NCI-H1436 (cell line): ENCODE measurements at regions not wholly inside any gene's neighbourhood (a gene's known extent, or its start where the extent isn't known, plus 50 kb on each side); places are given as distances from the start of the nearest gene placed in this dataset.

Experiments used
- DNase-seq: peaks from one replicate; lab custom pipeline; 2025; lab: John Stamatoyannopoulos, UW

DNA sequence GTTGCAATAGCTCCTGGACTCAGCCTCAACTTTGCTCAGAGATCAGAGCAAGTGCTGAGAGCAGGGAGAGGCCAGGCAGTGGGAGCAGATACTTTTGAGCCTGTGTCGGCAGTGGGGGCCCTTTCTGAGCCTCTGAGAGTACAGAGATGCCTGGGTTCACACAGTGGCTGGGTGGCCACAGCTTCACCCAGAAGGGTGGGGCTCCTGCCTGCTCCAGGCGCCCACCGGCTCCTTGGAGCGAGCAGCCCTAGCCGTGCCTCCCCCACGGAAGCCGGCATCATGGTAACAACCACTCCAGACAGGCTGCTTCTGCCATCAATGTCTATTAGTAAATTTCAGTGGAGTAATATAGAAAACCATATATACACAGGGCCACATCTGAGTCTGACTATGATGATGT, 619.2 kb upstream of the SETBP1 start:
- no peak for DNase-seq

DNA sequence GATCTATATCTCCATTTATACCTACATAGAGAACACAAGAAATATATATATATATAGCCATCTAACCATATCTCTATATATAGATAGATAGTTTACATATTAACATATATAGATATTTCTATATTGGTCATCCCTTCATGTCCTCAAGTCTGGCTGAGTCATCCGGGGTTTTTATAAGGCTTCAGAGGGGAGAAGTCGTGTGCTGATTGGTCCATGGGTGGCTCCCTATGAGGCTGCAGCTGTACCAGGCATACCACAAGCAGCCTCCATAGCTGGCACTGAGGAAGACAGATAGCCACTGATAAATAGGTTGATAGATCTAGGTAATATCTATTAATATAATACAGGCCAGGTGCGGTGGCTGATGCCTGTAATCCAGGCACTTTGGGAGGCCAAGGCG, 618.3 kb upstream of the SETBP1 start:
- no peak for DNase-seq

DNA sequence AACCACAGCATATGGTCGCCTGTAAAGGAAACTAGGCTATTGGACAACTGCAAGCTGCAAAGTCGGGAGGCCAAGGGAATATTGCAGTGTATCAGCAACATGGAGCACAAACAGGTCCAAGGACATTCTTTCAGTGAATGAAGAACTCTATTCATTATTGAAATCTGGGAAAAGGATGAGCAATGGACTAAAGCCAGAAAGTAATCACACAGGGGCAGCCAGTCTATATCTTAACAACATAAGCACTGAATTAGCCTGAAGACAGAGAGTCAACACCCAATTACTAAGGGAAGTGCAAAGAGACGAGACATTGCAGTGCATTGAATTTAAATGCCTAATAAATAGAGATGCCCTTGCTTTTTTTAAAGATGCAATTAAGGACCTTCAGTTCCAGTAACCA, 615.5 kb upstream of the SETBP1 start:
- no peak for DNase-seq

DNA sequence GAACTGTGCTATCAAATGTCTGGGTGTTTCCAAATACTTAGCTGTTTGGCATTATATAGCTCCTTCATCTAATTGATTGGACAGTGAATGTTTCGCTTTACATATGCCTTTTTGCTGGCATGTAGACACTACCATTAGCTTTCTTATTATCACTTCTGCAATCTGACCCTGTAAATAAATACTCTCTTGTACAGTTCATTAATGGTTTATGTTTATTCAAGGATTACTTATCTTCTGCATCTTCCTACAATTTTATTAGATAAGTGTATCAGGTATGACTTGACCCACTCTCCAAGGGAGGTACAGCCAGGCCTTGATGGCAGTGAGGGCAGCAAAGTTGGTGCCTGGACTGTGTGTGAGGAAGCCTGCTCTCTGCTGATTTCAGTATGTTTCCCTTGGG, 614.1 kb upstream of the SETBP1 start:
- DNase-seq: no peak

DNA sequence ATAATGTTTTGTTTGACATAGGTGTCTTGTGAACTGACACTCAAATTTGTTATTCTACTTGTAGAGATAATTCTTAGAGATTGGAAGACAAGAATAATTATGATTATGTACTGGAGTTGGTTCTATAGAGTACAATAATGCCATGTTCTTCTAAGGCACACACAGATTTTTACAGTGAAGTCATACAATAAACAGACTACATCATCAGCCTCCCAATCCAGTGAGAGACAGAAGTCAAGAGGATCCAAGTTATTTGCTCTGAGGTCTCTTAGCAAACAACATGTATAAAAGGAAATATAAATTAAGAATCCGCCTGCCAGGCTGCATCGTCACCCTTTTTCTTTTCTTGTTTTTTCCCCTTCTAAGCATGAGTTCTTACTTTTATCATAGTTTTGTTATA, 613.5 kb upstream of the SETBP1 start:
- DNase-seq: no peak

DNA sequence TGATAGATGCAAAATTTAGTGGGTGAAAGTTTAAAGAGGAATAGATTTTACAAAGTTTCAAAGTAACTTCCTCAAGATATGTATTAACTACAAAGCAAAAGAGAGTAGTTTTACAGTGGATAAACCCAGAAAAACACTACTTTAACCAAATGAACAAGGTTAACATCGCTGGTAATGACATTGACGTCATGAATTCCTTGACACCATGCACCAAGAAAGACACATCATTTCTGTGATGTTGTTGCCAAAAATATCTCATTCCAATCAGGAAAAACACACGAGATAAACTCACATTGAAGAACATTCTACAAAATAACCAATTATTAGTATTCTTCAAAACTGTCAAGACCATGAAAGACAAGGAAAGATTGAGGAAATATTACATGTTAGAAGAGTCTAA, 605.6 kb upstream of the SETBP1 start:
- DNase-seq: no peak

DNA sequence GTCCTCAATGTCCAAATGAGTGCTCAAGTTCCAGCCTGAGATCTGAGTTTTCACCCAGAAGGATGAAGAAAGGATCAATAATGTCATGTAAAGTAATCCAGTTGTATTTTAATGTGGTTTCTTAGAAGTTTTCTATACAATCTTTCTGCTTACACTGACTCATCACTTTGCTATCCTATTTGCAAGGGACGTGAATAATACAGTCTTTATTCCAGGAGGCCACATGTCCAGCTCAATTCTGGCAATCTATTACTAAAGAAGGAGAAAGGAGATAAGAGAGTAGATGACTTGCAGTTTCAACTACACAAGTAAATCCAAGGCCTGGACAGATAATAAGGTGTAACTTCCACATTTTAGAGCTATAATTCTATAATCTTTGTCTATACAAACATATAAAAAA, 601.1 kb upstream of the SETBP1 start:
- DNase-seq: no peak

DNA sequence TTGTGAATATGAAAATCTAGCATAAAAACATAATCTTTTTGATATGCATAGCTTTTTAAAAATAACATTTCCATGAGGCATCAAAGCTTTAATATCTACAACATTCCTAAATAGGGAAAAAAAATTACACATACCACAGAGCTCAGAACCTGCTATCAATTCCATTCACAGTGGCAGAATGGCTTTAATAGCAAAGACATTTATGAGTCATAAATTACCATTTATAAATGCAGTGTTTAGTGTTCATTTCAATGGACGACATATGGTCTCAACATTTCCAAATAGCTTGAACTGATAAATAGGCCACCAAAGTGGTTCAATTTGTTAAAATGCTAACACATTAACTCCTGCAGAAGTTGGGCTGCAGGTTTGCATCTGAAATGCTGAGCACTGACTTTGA, 600.6 kb upstream of the SETBP1 start:
- DNase-seq: no peak

DNA sequence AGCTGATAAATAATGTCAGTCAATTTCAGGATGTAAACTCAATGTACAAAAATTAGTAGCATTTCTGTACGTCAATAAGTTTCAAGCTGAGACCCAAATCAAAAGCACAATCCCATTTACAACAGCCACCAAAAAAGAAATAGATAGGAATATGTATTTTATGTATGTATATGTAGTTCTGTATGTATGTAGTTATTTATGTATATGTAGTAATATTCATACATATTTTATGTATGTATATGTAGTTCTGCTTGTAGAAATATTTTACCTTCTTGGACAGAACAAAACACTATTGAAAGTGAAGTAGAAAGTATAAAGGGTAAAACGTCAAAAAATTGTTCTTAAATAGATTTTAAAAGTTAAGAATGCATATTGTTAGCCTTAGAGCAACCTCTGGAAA, 591.0 kb upstream of the SETBP1 start:
- no peak for DNase-seq

DNA sequence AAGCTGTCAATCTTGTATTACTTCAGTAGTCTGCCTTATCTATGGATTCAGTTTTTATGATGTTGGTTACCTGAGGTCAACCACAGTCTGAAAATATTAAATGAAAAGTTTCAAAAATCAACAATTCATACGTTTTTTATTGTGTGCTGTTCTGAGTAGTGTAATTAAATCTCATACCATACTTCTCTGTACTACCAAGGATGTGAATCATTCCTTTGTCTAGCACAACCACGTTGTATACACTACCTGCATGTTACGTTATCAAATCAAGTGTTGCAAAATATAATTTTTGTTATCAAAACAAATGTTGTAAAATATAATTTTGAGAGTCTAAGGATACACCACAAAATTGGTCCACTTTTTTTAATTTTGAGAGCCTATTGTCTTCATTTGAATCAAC, 590.2 kb upstream of the SETBP1 start:
- DNase-seq: no peak

DNA sequence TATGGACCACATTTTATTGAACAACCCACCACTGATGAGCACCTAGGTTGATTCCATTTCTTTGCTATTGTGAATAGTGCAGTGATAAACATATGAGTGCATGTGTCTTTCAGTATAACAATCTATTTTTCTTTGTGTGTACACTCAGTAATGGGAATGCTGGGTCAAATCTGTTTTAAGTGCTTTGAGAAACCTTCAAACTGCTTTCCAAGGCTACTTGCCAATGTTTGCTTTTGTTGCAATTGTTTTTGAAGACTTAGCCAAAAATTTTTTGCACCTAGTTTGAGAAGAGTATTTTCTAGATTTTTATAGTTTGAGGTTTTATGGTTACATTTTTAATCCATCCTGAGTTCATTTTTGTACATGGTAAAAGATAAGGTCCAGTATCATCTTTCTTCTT, 587.4 kb upstream of the SETBP1 start:
- DNase-seq: no peak

DNA sequence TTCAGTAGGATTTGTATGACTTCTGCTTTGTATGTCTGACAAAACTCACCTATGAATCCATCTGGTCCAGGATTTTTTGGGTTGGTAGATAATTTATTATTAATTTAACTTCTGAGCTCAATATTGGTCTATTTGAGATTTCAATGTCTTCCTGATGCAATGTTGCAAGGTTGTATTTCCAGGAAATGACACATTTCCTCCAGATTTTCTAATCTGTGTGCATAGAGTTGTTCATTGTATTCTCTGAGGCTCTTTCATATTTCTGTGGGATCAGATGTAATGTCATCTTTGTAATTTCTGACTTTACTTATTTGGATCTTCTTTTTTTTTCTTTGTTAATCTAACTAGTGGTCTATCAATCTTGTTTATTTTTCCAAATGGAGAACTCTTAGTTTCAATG, 584.7 kb upstream of the SETBP1 start:
- DNase-seq: no peak

DNA sequence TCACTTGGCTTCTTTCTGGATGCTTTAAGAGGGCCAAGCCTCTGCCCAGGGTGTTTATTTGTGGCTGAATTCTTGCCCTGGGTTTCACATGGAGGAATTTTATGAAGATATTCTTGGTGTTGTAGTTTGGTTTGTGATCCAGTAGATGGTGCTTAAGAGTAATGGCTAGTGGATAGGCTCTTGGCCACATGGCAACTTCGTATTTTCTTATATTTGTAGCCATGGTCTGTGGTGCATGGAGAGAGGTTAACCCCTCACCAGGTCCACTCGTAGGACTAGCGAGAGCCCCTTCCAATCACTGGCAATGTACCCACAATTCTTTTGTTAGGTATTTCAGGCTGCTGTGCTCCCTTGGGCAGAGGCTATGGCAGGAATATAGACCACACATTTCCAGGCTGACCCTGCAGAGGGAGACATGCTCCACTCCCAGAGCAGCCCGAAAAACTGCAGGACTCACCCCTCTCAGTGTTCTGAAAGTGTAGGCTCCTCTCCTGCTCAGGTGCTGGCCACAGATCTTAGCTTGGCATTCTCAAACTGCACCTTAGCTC, 582.1 kb upstream of the SETBP1 start:
- no peak for DNase-seq

DNA sequence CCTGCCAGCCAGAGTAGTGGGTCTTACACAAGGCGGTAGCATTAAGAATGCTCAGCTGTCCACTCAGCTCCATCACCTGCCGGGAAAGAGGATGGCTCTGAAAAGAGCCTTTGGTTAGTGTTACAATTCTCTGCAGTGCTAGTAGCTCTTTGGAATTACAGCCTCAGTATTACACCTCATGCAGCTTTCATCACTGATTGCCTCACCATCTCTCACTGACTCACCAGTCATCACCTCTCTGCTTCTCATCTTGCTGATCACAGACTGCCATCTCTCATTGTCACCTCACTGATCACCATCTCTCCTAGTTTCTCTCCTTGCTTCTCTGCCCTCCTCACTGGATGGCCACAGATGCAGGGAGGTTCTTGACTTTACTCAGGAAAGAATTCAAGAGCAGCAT, 573.5 kb upstream of the SETBP1 start:
- DNase-seq: no peak

DNA sequence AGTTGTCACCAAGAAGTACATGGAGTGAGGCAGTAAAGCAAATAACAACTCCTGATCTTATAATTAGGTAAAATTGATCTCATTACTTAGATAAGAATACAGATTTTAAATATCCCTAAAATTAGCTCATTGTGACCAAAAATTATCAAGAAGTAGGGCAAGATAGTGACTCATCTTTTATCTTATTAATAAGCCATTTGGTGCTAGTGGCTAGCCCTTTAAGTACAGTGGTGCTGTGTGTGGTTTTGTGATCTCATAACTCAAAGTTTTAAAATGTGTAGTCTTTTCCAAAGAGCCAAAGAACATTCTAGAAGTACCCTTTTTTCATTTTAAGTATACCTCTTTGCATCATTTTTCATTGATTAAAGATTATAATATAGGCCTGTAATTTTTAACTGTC, 569.4 kb upstream of the SETBP1 start:
- no peak for DNase-seq

DNA sequence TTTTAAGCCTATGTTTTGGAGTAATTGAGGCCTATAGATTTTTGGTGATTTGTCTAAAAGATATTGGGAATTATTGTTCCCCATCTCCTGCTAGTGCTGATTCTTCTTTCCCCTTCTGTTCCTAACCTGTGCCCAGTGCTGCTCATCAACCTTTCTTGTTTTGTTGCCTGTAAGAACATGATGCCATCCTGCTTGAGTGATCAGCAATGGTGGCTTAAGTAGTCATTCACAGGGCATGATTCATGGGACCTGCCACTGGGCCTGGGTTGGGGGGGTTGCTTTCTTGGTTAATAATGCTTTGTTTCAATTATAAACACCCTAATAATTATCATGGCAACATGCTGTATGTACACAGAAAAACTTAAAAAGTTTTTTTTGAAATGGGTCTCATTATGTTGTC, 562.9 kb upstream of the SETBP1 start:
- DNase-seq: no peak

DNA sequence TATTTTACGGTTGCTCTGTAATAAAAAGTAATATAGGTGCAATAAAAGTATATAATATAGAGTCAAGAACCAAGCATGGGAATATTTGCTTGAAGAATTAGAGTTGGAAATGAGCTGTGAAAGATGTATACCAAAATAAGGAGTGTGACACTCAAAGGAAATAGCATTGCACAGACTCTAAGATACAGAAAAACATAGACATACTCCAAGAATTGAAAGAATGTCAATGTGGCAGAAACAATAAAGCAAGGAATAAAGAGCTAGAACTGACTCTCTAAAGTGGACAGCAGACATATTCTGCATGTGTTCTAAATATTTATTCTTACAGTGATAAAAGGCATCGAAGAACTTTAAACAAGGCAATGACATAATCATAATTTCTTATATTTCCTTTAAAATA, 561.1 kb upstream of the SETBP1 start:
- DNase-seq: no peak

DNA sequence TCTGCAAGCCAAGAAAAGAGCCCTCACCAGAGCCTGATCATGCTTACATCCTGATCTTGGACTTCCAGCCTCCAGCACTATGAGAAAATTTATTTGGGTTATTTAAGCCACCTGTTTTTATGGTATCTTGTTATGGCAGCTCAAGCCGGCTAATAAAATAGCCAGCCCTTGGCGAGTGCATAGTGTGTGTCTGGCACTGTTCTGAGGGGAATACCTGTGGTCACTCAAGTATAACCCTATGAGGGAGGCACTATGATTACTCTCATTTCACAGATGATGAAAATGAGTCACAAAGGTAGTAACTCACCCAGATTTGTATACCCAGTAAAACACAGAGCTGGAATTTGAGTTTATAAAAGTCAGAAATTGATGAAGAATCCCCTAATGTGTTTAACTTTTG, 556.9 kb upstream of the SETBP1 start:
- no peak for DNase-seq

DNA sequence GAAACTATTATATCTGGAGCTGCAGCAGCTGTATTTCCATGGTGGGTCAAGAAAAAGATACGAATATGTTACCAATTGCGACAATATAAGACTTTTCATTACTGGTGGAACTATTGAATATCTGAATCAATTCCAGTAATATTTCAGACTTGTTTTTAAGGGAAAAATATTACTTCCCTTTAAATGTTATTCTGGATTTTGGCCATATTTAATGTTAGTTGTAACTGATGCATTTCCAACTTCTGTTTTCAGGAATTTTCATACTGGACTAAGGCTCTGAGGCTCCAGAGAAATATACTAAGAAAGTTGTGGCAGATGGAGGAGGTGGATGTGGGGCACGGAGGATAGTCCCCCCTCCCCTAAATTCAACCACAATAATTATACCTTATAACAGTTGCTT, 555.2 kb upstream of the SETBP1 start:
- no peak for DNase-seq

DNA sequence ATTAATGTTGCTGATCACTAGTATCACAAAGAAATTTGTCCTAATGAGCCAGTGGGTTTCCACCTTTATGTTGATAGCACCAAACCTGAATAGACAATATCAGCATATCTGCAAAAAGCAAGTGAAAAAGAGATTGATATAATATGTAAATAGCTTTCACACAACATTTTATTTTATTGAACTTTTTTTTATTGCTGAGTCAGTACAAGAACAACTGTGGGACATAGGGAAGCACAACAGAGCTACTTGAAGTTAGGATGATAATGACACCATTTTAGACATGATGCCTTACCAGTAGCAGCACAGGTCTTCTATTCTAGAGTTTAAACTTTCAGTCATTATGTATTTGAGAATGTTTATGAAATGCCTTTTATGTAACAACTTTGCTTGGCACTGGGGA, 554.1 kb upstream of the SETBP1 start:
- no peak for DNase-seq

DNA sequence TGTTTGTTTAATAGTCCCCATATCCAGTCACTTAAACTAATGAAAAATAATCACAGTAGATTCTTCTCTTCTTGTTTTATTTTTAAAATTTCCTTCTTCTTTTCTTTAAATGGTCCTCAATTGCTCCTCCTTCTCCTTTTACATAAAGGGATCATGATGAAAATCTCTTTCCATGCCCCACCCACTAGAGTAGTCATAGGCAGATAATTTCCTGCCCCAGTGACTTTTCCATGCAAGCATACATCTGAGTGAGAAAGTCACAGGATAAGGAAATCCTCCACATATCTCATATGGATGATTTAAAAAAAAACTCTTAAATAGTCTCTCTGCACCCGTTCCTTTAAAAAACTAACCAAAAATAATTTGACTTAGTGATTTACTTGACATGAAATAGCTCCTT, 552.3 kb upstream of the SETBP1 start:
- no peak for DNase-seq

DNA sequence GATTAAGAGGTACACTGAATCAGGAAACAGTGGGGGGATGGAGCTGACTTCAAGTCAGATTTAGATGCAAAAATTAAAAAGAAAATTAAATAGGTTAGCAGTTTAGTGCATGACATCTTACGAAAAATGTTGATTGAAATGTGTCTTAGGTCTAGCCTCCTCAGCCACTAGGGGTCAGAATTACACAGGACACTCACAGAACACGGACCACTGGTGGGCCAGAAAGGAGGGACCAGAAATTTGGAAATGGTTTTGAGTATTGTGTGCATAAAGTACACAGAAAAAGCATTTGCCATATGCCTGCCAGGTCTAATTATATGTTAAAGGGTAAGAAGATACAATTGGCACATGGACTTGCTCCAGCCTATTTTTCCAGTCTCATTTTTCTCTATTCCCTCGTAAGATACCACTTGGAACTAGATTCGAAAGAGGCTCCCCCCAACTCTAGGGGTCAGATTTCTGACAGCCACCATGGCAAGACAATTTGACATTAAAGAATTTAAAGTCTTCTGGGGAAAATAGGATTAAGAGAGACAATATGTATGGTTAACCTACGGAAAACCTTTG, 550.2 kb upstream of the SETBP1 start:
- peak; percentile 55 for DNase-seq

DNA sequence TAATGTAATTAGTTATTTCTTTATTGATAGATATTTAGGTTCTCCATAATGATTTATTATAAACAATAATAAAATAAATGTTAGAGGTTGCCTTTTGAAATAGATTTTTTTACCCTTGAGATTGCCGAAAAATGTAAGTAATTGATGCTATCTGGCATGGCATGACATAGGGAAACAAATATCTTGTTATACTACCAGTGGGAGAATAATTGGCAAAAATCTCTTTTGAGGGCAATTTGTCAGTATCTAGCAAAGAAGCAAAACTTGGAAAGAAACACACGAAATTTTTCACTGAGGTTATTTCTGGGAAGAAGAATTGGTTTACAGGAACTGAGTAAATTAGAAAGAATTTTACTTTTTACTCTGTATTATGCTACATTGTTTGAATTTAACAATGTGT, 547.2 kb upstream of the SETBP1 start:
- no peak for DNase-seq

DNA sequence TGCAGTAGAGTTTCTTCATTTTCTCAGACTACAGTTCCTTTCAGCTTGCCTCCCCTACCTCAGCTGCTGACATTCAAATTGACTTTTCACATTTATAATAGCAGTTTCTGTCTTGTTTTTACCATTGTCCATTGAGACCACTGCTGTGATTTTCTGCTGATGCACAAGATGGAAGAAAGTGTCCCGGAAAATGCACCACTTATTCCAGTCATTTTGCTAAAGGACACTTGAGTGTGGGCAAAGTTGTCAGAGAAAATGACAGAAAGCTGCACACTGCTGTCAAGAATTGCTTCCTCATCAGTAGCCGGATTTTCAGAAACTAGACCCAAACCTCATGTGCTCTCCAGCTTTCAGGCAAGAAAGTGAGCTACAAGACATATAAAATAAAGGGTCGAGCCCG, 546.2 kb upstream of the SETBP1 start:
- no peak for DNase-seq

DNA sequence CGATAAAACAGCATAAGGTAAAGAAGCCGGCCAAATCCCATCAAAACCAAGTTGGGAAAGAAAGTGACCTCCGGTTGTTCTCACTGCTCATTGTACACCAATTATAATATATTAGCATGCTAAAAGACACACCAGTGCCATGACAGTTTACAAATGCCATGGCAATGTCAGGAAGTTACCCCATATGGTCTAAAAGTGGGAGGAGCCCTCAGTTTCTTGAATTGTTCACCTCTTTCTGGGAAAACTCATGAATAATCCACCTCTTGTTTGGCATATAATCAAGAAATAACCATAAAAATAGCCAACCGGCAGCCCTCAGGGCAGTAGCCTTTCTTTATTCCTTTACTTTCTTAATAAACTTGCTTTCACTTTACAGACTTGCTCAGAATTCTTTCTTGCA, 544.9 kb upstream of the SETBP1 start:
- DNase-seq: no peak
